ENCODE measurements at regions not wholly inside any gene's neighbourhood (a gene's known extent, or its start where the extent isn't known, plus 50 kb on each side); places are given as distances from the start of the nearest gene placed in this dataset.
A peak's percentile ranks its signal among the peaks of the same experiment; 100 is the strongest.
"Not testable (repeated sequence)": the region's sequence is repeated elsewhere in the genome, so short reads cannot be mapped to it uniquely, and the experiment has no call there.

GRCh38 chr3:72065872-72066641 is 281.1 kb upstream of the PROK2 start:
- DNase-seq: no peak

- peak in 1 of 2 donors; percentile 52 for DNase-seq
Observed at GRCh38 chr3:72065236-72065635, 280.3 kb upstream of the PROK2 start.

- not testable (repeated sequence) for DNase-seq
Observed at GRCh38 chr3:72064727-72065126, 279.8 kb upstream of the PROK2 start.

GRCh38 chr3:72062017-72062416 is 277.1 kb upstream of the PROK2 start:
- no peak for DNase-seq

- no peak for DNase-seq
Observed at GRCh38 chr3:72060447-72061034, 275.6 kb upstream of the PROK2 start.

GRCh38 chr3:72058493-72059081 is 273.6 kb upstream of the PROK2 start:
- peak in 1 of 2 donors; percentile 10 for DNase-seq

GRCh38 chr3:72055436-72055835 is 270.5 kb upstream of the PROK2 start:
- no peak for DNase-seq

- DNase-seq: no peak
Observed at GRCh38 chr3:72054976-72055375, 270.0 kb upstream of the PROK2 start.

- DNase-seq: no peak
Observed at GRCh38 chr3:72052841-72053409, 268.0 kb upstream of the PROK2 start.

- no peak for DNase-seq
Observed at GRCh38 chr3:72050771-72051170, 265.8 kb upstream of the PROK2 start.

- DNase-seq: no peak
Observed at GRCh38 chr3:72050048-72050632, 265.2 kb upstream of the PROK2 start.

- DNase-seq: no peak
Observed at GRCh38 chr3:72049300-72049699, 264.4 kb upstream of the PROK2 start.

GRCh38 chr3:72048873-72049272 is 263.9 kb upstream of the PROK2 start:
- no peak for DNase-seq

GRCh38 chr3:72047221-72047871 is 262.4 kb upstream of the PROK2 start:
- DNase-seq: no peak

- DNase-seq: no peak
Observed at GRCh38 chr3:72044231-72044855, 259.4 kb upstream of the PROK2 start.

GRCh38 chr3:72043204-72044133 is 258.5 kb upstream of the PROK2 start:
- no peak for DNase-seq

- DNase-seq: no peak
Observed at GRCh38 chr3:72042397-72043203, 257.7 kb upstream of the PROK2 start.

- peak; percentile 55 to 66 for DNase-seq
Observed at GRCh38 chr3:72041511-72041910, 256.6 kb upstream of the PROK2 start.

GRCh38 chr3:72041076-72041475 is 256.1 kb upstream of the PROK2 start:
- DNase-seq: no peak

GRCh38 chr3:72039677-72040076 is 254.7 kb upstream of the PROK2 start:
- DNase-seq: no peak
